ENCODE measurements at regions not wholly inside any gene's neighbourhood (a gene's known extent, or its start where the extent isn't known, plus 50 kb on each side); places are given as distances from the start of the nearest gene placed in this dataset.

DNA sequence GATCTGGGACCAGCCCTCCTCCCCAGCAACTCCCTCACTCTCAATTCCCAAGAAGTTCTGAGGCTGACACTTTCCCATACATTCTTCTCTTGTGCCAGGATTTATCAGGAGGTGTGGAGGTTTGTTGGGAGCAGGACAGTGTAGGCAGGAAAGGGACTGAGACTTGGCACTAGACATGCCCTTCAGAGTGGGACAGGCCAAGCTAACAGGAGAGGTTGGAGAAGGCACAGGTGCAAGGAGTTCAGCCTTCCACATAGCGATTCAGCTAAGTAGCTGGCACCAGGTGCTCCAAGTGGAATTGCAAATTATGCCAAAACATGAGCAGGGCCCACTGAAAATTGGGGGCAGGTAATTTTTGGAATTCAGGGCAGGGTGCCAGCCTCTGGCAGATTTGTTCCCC is 83.0 kb upstream of the DUSP10 start:
- intact Hi-C loops (cut with DNase I), result no loop called here
- H3K36me3 ChIP-seq, result no peaks in the 10 kb centered on the region
- H3K27ac ChIP-seq, result no peak overlapping the region
- no peak overlapping the region for H3K4me3 ChIP-seq
- no peaks in the 10 kb centered on the region for H3K27me3 ChIP-seq (replicated peaks; ENCODE audit: insufficient read depth)
- no peaks in the 10 kb centered on the region for H3K9me3 ChIP-seq
- 100% methylated on average over 1 of the region's 1 CpG for WGBS
- TF ChIP-seq POLR2AphosphoS5 (IDR thresholded peaks at IDR 0.05), result no peak
- TF ChIP-seq, protein P1, sequence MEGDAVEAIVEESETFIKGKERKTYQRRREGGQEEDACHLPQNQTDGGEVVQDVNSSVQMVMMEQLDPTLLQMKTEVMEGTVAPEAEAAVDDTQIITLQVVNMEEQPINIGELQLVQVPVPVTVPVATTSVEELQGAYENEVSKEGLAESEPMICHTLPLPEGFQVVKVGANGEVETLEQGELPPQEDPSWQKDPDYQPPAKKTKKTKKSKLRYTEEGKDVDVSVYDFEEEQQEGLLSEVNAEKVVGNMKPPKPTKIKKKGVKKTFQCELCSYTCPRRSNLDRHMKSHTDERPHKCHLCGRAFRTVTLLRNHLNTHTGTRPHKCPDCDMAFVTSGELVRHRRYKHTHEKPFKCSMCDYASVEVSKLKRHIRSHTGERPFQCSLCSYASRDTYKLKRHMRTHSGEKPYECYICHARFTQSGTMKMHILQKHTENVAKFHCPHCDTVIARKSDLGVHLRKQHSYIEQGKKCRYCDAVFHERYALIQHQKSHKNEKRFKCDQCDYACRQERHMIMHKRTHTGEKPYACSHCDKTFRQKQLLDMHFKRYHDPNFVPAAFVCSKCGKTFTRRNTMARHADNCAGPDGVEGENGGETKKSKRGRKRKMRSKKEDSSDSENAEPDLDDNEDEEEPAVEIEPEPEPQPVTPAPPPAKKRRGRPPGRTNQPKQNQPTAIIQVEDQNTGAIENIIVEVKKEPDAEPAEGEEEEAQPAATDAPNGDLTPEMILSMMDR (IDR thresholded peaks at IDR 0.05), result no peak
- no peak for TF ChIP-seq POLR2A (IDR thresholded peaks at IDR 0.05)
- no peak for DNase-seq (ENCODE audit: low spot score)
- H3K4me1 ChIP-seq (replicated peaks), result no peaks in the 10 kb centered on the region

- Histone ChIP-seq H3K27ac (no peak overlapping the region), H3K36me3 (no peaks in the 10 kb centered on the region), H3K4me3 (no peak overlapping the region), H3K4me1 (replicated peaks) (no peaks in the 10 kb centered on the region), H3K9me3 (no peaks in the 10 kb centered on the region), H3K27me3 (replicated peaks; ENCODE audit: insufficient read depth) (no peaks in the 10 kb centered on the region)
- TF ChIP-seq, protein P1 (IDR thresholded peaks at IDR 0.05), result no peak
- TF ChIP-seq POLR2A (IDR thresholded peaks at IDR 0.05) (no peak), POLR2AphosphoS5 (IDR thresholded peaks at IDR 0.05) (no peak)
- intact Hi-C loops (cut with DNase I), result no loop called here
- WGBS, result 100% methylated on average over 2 of the region's 2 CpGs
- no peak for DNase-seq (ENCODE audit: low spot score)
Measured at GRCh38 chr1:221824025-221824424, 82.1 kb upstream of the DUSP10 start.

GRCh38 chr1:221823561-221823960 is 81.7 kb upstream of the DUSP10 start:
- intact Hi-C loops (cut with DNase I), result no loop called here
- DNase-seq (ENCODE audit: low spot score), result no peak
- Histone ChIP-seq H3K36me3 (no peaks in the 10 kb centered on the region), H3K4me3 (no peak overlapping the region), H3K27ac (no peak overlapping the region), H3K4me1 (replicated peaks) (no peaks in the 10 kb centered on the region), H3K27me3 (replicated peaks; ENCODE audit: insufficient read depth) (no peaks in the 10 kb centered on the region), H3K9me3 (no peaks in the 10 kb centered on the region)
- TF ChIP-seq POLR2A (IDR thresholded peaks at IDR 0.05), result no peak
- no peak for TF ChIP-seq POLR2AphosphoS5 (IDR thresholded peaks at IDR 0.05)
- TF ChIP-seq, protein P1 (IDR thresholded peaks at IDR 0.05), result no peak
- WGBS, result 87% methylated on average over 1 of the region's 1 CpG

DNA sequence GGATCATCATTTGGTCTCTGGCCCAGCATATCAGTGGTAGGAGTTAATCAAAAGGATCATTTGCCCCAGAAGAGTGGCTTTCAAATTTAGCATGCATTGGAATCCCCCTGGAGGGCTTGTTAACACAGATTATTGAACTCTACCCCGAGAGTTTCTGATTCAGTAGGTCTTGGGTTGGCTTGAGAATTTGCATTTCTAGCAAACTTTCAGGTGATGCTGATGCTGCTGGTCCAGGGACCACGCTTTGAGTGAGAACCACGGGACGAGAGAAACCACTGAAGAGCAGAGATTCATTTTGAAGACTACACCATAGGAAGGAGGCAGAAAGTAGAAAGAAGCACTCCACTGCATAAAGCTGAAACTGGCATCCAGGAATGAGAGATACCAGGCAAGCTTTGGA is 81.3 kb upstream of the DUSP10 start:
- TF ChIP-seq, protein P1 (IDR thresholded peaks at IDR 0.05), result no peak
- no peak for TF ChIP-seq POLR2AphosphoS5 (IDR thresholded peaks at IDR 0.05)
- TF ChIP-seq POLR2A (IDR thresholded peaks at IDR 0.05), result no peak
- WGBS, result 81% methylated on average over 4 of the region's 4 CpGs
- no peak overlapping the region for H3K27ac ChIP-seq
- H3K9me3 ChIP-seq, result no peaks in the 10 kb centered on the region
- intact Hi-C loops (cut with DNase I), result no loop called here
- no peaks in the 10 kb centered on the region for H3K27me3 ChIP-seq (replicated peaks; ENCODE audit: insufficient read depth)
- no peak overlapping the region for H3K4me3 ChIP-seq
- H3K4me1 ChIP-seq (replicated peaks), result no peaks in the 10 kb centered on the region
- H3K36me3 ChIP-seq, result no peaks in the 10 kb centered on the region
- no peak for DNase-seq (ENCODE audit: low spot score)

DNA sequence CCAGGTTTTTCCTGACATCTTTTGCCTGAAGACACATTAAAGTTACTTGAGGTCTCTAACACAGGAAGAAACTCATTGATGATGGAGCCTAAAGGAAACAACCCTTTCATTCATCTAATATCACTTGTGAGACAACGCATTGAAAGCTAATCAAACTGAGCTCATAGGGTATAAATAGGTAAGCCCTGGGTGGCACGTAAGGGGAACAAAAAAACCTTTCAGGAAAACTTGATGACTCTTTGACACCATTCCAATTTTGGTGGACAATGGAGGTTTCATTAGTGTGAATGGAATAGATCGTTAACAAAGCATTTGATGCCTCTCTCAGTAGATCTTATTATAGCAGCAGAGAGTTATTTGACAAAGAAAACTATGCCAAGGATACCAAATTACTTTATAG is 80.7 kb upstream of the DUSP10 start:
- no peak for DNase-seq (ENCODE audit: low spot score)
- H3K9me3 ChIP-seq, result no peaks in the 10 kb centered on the region
- H3K36me3 ChIP-seq, result no peaks in the 10 kb centered on the region
- 49% methylated on average over 3 of the region's 3 CpGs for WGBS
- no peak overlapping the region for H3K4me3 ChIP-seq
- no peak for TF ChIP-seq POLR2A (IDR thresholded peaks at IDR 0.05)
- no peak for TF ChIP-seq POLR2AphosphoS5 (IDR thresholded peaks at IDR 0.05)
- TF ChIP-seq, protein P1 (IDR thresholded peaks at IDR 0.05), result no peak
- no peak overlapping the region for H3K27ac ChIP-seq
- intact Hi-C loops (cut with DNase I), result no loop called here
- no peaks in the 10 kb centered on the region for H3K27me3 ChIP-seq (replicated peaks; ENCODE audit: insufficient read depth)
- no peaks in the 10 kb centered on the region for H3K4me1 ChIP-seq (replicated peaks)

Measured in prostate gland (tissue), 2 donors.